HepG2 (cell line): ENCODE measurements at regions not wholly inside any gene's neighbourhood (a gene's known extent, or its start where the extent isn't known, plus 50 kb on each side); places are given as distances from the start of the nearest gene placed in this dataset.

ENCODE experiments used
- CEBPB ChIP-seq: IDR thresholded peaks from 2 replicates; pipeline ENCODE4 v1.6.1; 2011; ENCODE audit warnings: low read depth, low read length, improper control_type of control experiment, borderline replicate concordance
- CTCF ChIP-seq: sonication (generic); formaldehyde crosslinking; IDR thresholded peaks from 2 replicates; pipeline ENCODE4 v1.5.0; 2020; ENCODE audit warnings: mild to moderate bottlenecking, missing genetic modification reagents, moderate library complexity
- FOSL2 ChIP-seq: sonication (generic); formaldehyde crosslinking; IDR thresholded peaks from 2 replicates; pipeline ENCODE4 v1.4.0; 2020; ENCODE audit warnings: missing genetic modification reagents
- MYC ChIP-seq: sonication (generic); formaldehyde crosslinking; IDR thresholded peaks from 2 replicates; pipeline ENCODE4 v1.9.0; 2021; ENCODE audit warnings: missing genetic modification reagents, borderline replicate concordance
- MYPOP ChIP-seq: sonication (generic); formaldehyde crosslinking; IDR thresholded peaks from 2 replicates; pipeline ENCODE4 v1.8.1; 2023; ENCODE audit warnings: mild to moderate bottlenecking, moderate library complexity, missing genetic modification reagents
- POLR2AphosphoS5 ChIP-seq: IDR thresholded peaks from 2 replicates; pipeline ENCODE4 v1.6.1; 2012; ENCODE audit warnings: low read depth, low read length
- ZBTB34 ChIP-seq: sonication (generic); formaldehyde crosslinking; IDR thresholded peaks from 2 replicates; pipeline ENCODE4 v1.8.0; 2022; ENCODE audit warnings: mild to moderate bottlenecking, missing genetic modification reagents
- ZNF160 ChIP-seq: sonication (generic); formaldehyde crosslinking; IDR thresholded peaks from 2 replicates; pipeline ENCODE4 v1.8.0; 2022; ENCODE audit warnings: mild to moderate bottlenecking, inconsistent platforms, missing genetic modification reagents

- no peak for TF ChIP-seq MYC (CRISPR knock-in tag)
- TF ChIP-seq POLR2AphosphoS5: no peak
- TF ChIP-seq ZNF160: no peak
- no peak for TF ChIP-seq CTCF (CRISPR knock-in tag)
- no peak for TF ChIP-seq ZBTB34 (CRISPR knock-in tag)
- no peak for TF ChIP-seq CEBPB
- no peak for TF ChIP-seq FOSL2
- no peak for TF ChIP-seq MYPOP (CRISPR knock-in tag)
Observed at GRCh38 chr1:187773168-187773567, 944.4 kb downstream of the PLA2G4A start.
